RWPE2 (cell line): ENCODE measurements at regions not wholly inside any gene's neighbourhood (a gene's known extent, or its start where the extent isn't known, plus 50 kb on each side); places are given as distances from the start of the nearest gene placed in this dataset.

Source experiments
- ATAC-seq: fragments of 200-7000 bp; cut with Tn5 transposase; 3 replicates; pipeline ENCODE4 v1.9.1; 2021; ENCODE audit warnings: low read depth
- DNase-seq: peaks from one replicate; pipeline ENCODE4 v3.0.0-alpha.2; 2020; ENCODE audit warnings: low spot score
- H3K27ac ChIP-seq: fragments of 450-650 bp; 2 replicates; pipeline ENCODE4 v1.5.1; 2017; ENCODE audit warnings: mild to moderate bottlenecking; ENCODE audit not compliant: poor library complexity, severe bottlenecking
- H3K27me3 ChIP-seq: fragments of 250-450 bp; sonication (Bioruptor Pico); 2 replicates; pipeline ENCODE4 v1.5.1; 2021; ENCODE audit warnings: mild to moderate bottlenecking, moderate library complexity; ENCODE audit not compliant: insufficient read depth, poor library complexity, severe bottlenecking
- H3K36me3 ChIP-seq: fragments of 250-450 bp; sonication (Bioruptor Pico); 2 replicates; pipeline ENCODE4 v1.5.1; 2020; ENCODE audit warnings: low read depth, mild to moderate bottlenecking, moderate library complexity
- H3K4me1 ChIP-seq: fragments of 250-450 bp; sonication (Bioruptor Pico); 2 replicates; pipeline ENCODE4 v1.5.1; 2021; ENCODE audit warnings: mild to moderate bottlenecking, moderate library complexity; ENCODE audit not compliant: insufficient read depth, poor library complexity, severe bottlenecking
- H3K4me3 ChIP-seq: fragments of 250-450 bp; sonication (Bioruptor Pico); 2 replicates; pipeline ENCODE4 v1.5.1; 2021; ENCODE audit warnings: mild to moderate bottlenecking, moderate library complexity; ENCODE audit not compliant: severe bottlenecking
- H3K9me3 ChIP-seq: fragments of 250-450 bp; sonication (Bioruptor Pico); 2 replicates; pipeline ENCODE4 v1.5.1; 2021; ENCODE audit warnings: mild to moderate bottlenecking, moderate library complexity; ENCODE audit not compliant: severe bottlenecking
- CTCF ChIP-seq: fragments of 450-650 bp; IDR thresholded peaks from one replicate; pipeline ENCODE4 v1.5.1; 2017; ENCODE audit warnings: mild to moderate bottlenecking, moderate library complexity; ENCODE audit not compliant: poor library complexity, severe bottlenecking

GRCh38 chr10:114753126-114753525, 68.5 kb upstream of the FHIP2A start:
- peaks cover 10% of the 10 kb centered on the region for H3K4me1 ChIP-seq

GRCh38 chr10:114754445-114755320, 66.9 kb upstream of the FHIP2A start:
- ATAC-seq, result peak; percentile 64
- no peak for DNase-seq
- Histone ChIP-seq H3K27me3 (no peaks in the 10 kb centered on the region), H3K27ac (no peak overlapping the region), H3K9me3 (no peaks in the 10 kb centered on the region), H3K36me3 (no peaks in the 10 kb centered on the region), H3K4me3 (no peak overlapping the region), H3K4me1 (peaks cover 10% of the 10 kb centered on the region)
- TF ChIP-seq CTCF, result no peak

More at GRCh38 chr10:114753126-114753525, 68.5 kb upstream of the FHIP2A start:
- Histone ChIP-seq H3K4me3 (no peak overlapping the region), H3K36me3 (no peaks in the 10 kb centered on the region), H3K27ac (no peak overlapping the region), H3K9me3 (no peaks in the 10 kb centered on the region), H3K27me3 (no peaks in the 10 kb centered on the region)
- no peak for DNase-seq
- no peak for ATAC-seq
- no peak for TF ChIP-seq CTCF

GRCh38 chr10:114755537-114755936, 66.0 kb upstream of the FHIP2A start:
- ATAC-seq (no peak), DNase-seq (no peak)
- H3K36me3 ChIP-seq, result no peaks in the 10 kb centered on the region
- H3K27ac ChIP-seq, result no peak overlapping the region
- H3K4me1 ChIP-seq, result peaks cover 10% of the 10 kb centered on the region
- no peaks in the 10 kb centered on the region for H3K27me3 ChIP-seq
- no peak for TF ChIP-seq CTCF
- H3K9me3 ChIP-seq, result no peaks in the 10 kb centered on the region
- H3K4me3 ChIP-seq, result no peak overlapping the region

- Histone ChIP-seq H3K9me3 (no peaks in the 10 kb centered on the region), H3K36me3 (no peaks in the 10 kb centered on the region), H3K4me3 (no peak overlapping the region), H3K27me3 (no peaks in the 10 kb centered on the region), H3K27ac (no peak overlapping the region), H3K4me1 (peaks cover 10% of the 10 kb centered on the region)
- no peak for TF ChIP-seq CTCF
- ATAC-seq, result no peak
- DNase-seq, result no peak
These were observed 63.2 kb upstream of the FHIP2A start for GRCh38 chr10:114758331-114758730.
